ENCODE measurements at regions not wholly inside any gene's neighbourhood (a gene's known extent, or its start where the extent isn't known, plus 50 kb on each side); places are given as distances from the start of the nearest gene placed in this dataset.

- no peak for DNase-seq (ENCODE audit: low read depth in 2 of 2)
Observed at GRCh38 chr5:7955476-7955875, 86.5 kb downstream of the MTRR start.

- DNase-seq (ENCODE audit: low read depth in 2 of 2), result no peak
Observed at GRCh38 chr5:7957329-7957728, 88.4 kb downstream of the MTRR start.

GRCh38 chr5:7960142-7960541 lies 91.2 kb downstream of the MTRR start:
- no peak for DNase-seq (ENCODE audit: low read depth in 2 of 2)

- no peak for DNase-seq (ENCODE audit: low read depth in 2 of 2)
Observed at GRCh38 chr5:7961540-7961939, 92.6 kb downstream of the MTRR start.

- DNase-seq (ENCODE audit: low read depth in 2 of 2), result no peak
Observed at GRCh38 chr5:7970816-7971215, 101.9 kb downstream of the MTRR start.

GRCh38 chr5:7976411-7977190 lies 107.7 kb downstream of the MTRR start:
- DNase-seq (ENCODE audit: low read depth in 2 of 2), result no peak

- no peak for DNase-seq (ENCODE audit: low read depth in 2 of 2)
Observed at GRCh38 chr5:7978114-7978513, 109.2 kb downstream of the MTRR start.

GRCh38 chr5:7978991-7979390 lies 110.0 kb downstream of the MTRR start:
- DNase-seq (ENCODE audit: low read depth in 2 of 2), result no peak

GRCh38 chr5:7980881-7981280 lies 111.9 kb downstream of the MTRR start:
- DNase-seq (ENCODE audit: low read depth in 2 of 2), result no peak

- no peak for DNase-seq (ENCODE audit: low read depth in 2 of 2)
Observed at GRCh38 chr5:7983433-7983832, 114.5 kb downstream of the MTRR start.

- no peak for DNase-seq (ENCODE audit: low read depth in 2 of 2)
Observed at GRCh38 chr5:7991125-7991821, 122.3 kb downstream of the MTRR start.

- DNase-seq (ENCODE audit: low read depth in 2 of 2), result no peak
Observed at GRCh38 chr5:7995688-7996294, 126.8 kb downstream of the MTRR start.

GRCh38 chr5:8005416-8005815 lies 136.5 kb downstream of the MTRR start:
- no peak for DNase-seq (ENCODE audit: low read depth in 2 of 2)

GRCh38 chr5:8012131-8012977 lies 143.4 kb downstream of the MTRR start:
- DNase-seq (ENCODE audit: low read depth in 2 of 2), result no peak

GRCh38 chr5:8013948-8014710 lies 145.2 kb downstream of the MTRR start:
- no peak for DNase-seq (ENCODE audit: low read depth in 2 of 2)

- no peak for DNase-seq (ENCODE audit: low read depth in 2 of 2)
Observed at GRCh38 chr5:8019719-8020218, 150.8 kb downstream of the MTRR start.

GRCh38 chr5:8020861-8021514 lies 152.0 kb downstream of the MTRR start:
- DNase-seq (ENCODE audit: low read depth in 2 of 2), result no peak

GRCh38 chr5:8028243-8028642 lies 159.3 kb downstream of the MTRR start:
- no peak for DNase-seq (ENCODE audit: low read depth in 2 of 2)

GRCh38 chr5:8033261-8033660 lies 164.3 kb downstream of the MTRR start:
- DNase-seq (ENCODE audit: low read depth in 2 of 2), result no peak

- no peak for DNase-seq (ENCODE audit: low read depth in 2 of 2)
Observed at GRCh38 chr5:8034852-8035251, 165.9 kb downstream of the MTRR start.

GRCh38 chr5:8048920-8049319 lies 180.0 kb downstream of the MTRR start:
- DNase-seq (ENCODE audit: low read depth in 2 of 2), result no peak

Data from activated CD4-positive, alpha-beta T cell treated with anti-CD3 and anti-CD28 coated beads for 24 hours (primary cell).